ENCODE measurements at regions not wholly inside any gene's neighbourhood (a gene's known extent, or its start where the extent isn't known, plus 50 kb on each side); places are given as distances from the start of the nearest gene placed in this dataset.

- no peaks in the 10 kb centered on the region for H3K36me3 ChIP-seq (ENCODE audit: control insufficient read depth in 1 of 2, insufficient read depth in 2 of 2, low read length in 2 of 2)
- H3K4me3 ChIP-seq (ENCODE audit: low read depth in 1 of 2, low read length in 2 of 2): no peak overlapping the region
- H3K9ac ChIP-seq (ENCODE audit: low read depth in 1 of 2, low read length in 2 of 2): no peak overlapping the region
- no peak overlapping the region for H3K27ac ChIP-seq (ENCODE audit: low read depth, low read length)
- peaks cover 0 to 3% of the 10 kb centered on the region in 2 donors for H3K9me3 ChIP-seq (ENCODE audit: control insufficient read depth in 1 of 2, low read length in 2 of 2)
- H3K27me3 ChIP-seq (ENCODE audit: control insufficient read depth in 1 of 2, insufficient read depth in 2 of 2, low read length in 2 of 2): peaks cover 0 to 4% of the 10 kb centered on the region in 2 donors
- H3K4me1 ChIP-seq (ENCODE audit: control insufficient read depth in 1 of 2, insufficient read depth in 2 of 2, low read length in 2 of 2): no peaks in the 10 kb centered on the region
These were observed 199.9 kb downstream of the CD83 start for GRCh38 chr6:14317387-14317970.

- H3K27ac ChIP-seq (ENCODE audit: low read depth, low read length): no peak overlapping the region
These were observed 202.8 kb downstream of the CD83 start for GRCh38 chr6:14320332-14320731.

GRCh38 chr6:14321992-14322772, 204.6 kb downstream of the CD83 start:
- Histone ChIP-seq H3K4me1 (ENCODE audit: control insufficient read depth in 1 of 2, insufficient read depth in 2 of 2, low read length in 2 of 2) (no peaks in the 10 kb centered on the region), H3K36me3 (ENCODE audit: control insufficient read depth in 1 of 2, insufficient read depth in 2 of 2, low read length in 2 of 2) (no peaks in the 10 kb centered on the region), H3K27me3 (ENCODE audit: control insufficient read depth in 1 of 2, insufficient read depth in 2 of 2, low read length in 2 of 2) (peaks cover 0 to 4% of the 10 kb centered on the region in 2 donors), H3K27ac (ENCODE audit: low read depth, low read length) (no peak overlapping the region), H3K9ac (ENCODE audit: low read depth in 1 of 2, low read length in 2 of 2) (no peak overlapping the region), H3K9me3 (ENCODE audit: control insufficient read depth in 1 of 2, low read length in 2 of 2) (no peaks in the 10 kb centered on the region), H3K4me3 (ENCODE audit: low read depth in 1 of 2, low read length in 2 of 2) (no peak overlapping the region)

More at GRCh38 chr6:14320332-14320731, 202.8 kb downstream of the CD83 start:
- Histone ChIP-seq H3K27me3 (ENCODE audit: control insufficient read depth in 1 of 2, insufficient read depth in 2 of 2, low read length in 2 of 2) (peaks cover 0 to 4% of the 10 kb centered on the region in 2 donors), H3K4me1 (ENCODE audit: control insufficient read depth in 1 of 2, insufficient read depth in 2 of 2, low read length in 2 of 2) (no peaks in the 10 kb centered on the region), H3K9me3 (ENCODE audit: control insufficient read depth in 1 of 2, low read length in 2 of 2) (no peaks in the 10 kb centered on the region), H3K36me3 (ENCODE audit: control insufficient read depth in 1 of 2, insufficient read depth in 2 of 2, low read length in 2 of 2) (no peaks in the 10 kb centered on the region), H3K4me3 (ENCODE audit: low read depth in 1 of 2, low read length in 2 of 2) (no peak overlapping the region), H3K9ac (ENCODE audit: low read depth in 1 of 2, low read length in 2 of 2) (no peak overlapping the region)

GRCh38 chr6:14322841-14323240, 205.3 kb downstream of the CD83 start:
- Histone ChIP-seq H3K27me3 (ENCODE audit: control insufficient read depth in 1 of 2, insufficient read depth in 2 of 2, low read length in 2 of 2) (peaks cover 0 to 4% of the 10 kb centered on the region in 2 donors), H3K9me3 (ENCODE audit: control insufficient read depth in 1 of 2, low read length in 2 of 2) (no peaks in the 10 kb centered on the region), H3K4me3 (ENCODE audit: low read depth in 1 of 2, low read length in 2 of 2) (no peak overlapping the region), H3K4me1 (ENCODE audit: control insufficient read depth in 1 of 2, insufficient read depth in 2 of 2, low read length in 2 of 2) (no peaks in the 10 kb centered on the region), H3K27ac (ENCODE audit: low read depth, low read length) (no peak overlapping the region), H3K36me3 (ENCODE audit: control insufficient read depth in 1 of 2, insufficient read depth in 2 of 2, low read length in 2 of 2) (no peaks in the 10 kb centered on the region), H3K9ac (ENCODE audit: low read depth in 1 of 2, low read length in 2 of 2) (no peak overlapping the region)

GRCh38 chr6:14326774-14327173, 209.2 kb downstream of the CD83 start:
- no peak overlapping the region for H3K9ac ChIP-seq (ENCODE audit: low read depth in 1 of 2, low read length in 2 of 2)
- H3K27me3 ChIP-seq (ENCODE audit: control insufficient read depth in 1 of 2, insufficient read depth in 2 of 2, low read length in 2 of 2): no peaks in the 10 kb centered on the region
- no peaks in the 10 kb centered on the region for H3K9me3 ChIP-seq (ENCODE audit: control insufficient read depth in 1 of 2, low read length in 2 of 2)
- no peak overlapping the region for H3K4me3 ChIP-seq (ENCODE audit: low read depth in 1 of 2, low read length in 2 of 2)
- no peaks in the 10 kb centered on the region for H3K36me3 ChIP-seq (ENCODE audit: control insufficient read depth in 1 of 2, insufficient read depth in 2 of 2, low read length in 2 of 2)
- no peak overlapping the region for H3K27ac ChIP-seq (ENCODE audit: low read depth, low read length)
- H3K4me1 ChIP-seq (ENCODE audit: control insufficient read depth in 1 of 2, insufficient read depth in 2 of 2, low read length in 2 of 2): no peaks in the 10 kb centered on the region

- Histone ChIP-seq H3K4me3 (ENCODE audit: low read depth in 1 of 2, low read length in 2 of 2) (no peak overlapping the region), H3K36me3 (ENCODE audit: control insufficient read depth in 1 of 2, insufficient read depth in 2 of 2, low read length in 2 of 2) (no peaks in the 10 kb centered on the region), H3K27me3 (ENCODE audit: control insufficient read depth in 1 of 2, insufficient read depth in 2 of 2, low read length in 2 of 2) (no peaks in the 10 kb centered on the region), H3K9me3 (ENCODE audit: control insufficient read depth in 1 of 2, low read length in 2 of 2) (no peaks in the 10 kb centered on the region), H3K27ac (ENCODE audit: low read depth, low read length) (no peak overlapping the region), H3K4me1 (ENCODE audit: control insufficient read depth in 1 of 2, insufficient read depth in 2 of 2, low read length in 2 of 2) (no peaks in the 10 kb centered on the region), H3K9ac (ENCODE audit: low read depth in 1 of 2, low read length in 2 of 2) (no peak overlapping the region)
These were observed 210.6 kb downstream of the CD83 start for GRCh38 chr6:14328163-14328562.

GRCh38 chr6:14333556-14334305, 216.2 kb downstream of the CD83 start:
- no peaks in the 10 kb centered on the region for H3K36me3 ChIP-seq (ENCODE audit: control insufficient read depth in 1 of 2, insufficient read depth in 2 of 2, low read length in 2 of 2)
- H3K4me3 ChIP-seq (ENCODE audit: low read depth in 1 of 2, low read length in 2 of 2): no peak overlapping the region
- H3K27me3 ChIP-seq (ENCODE audit: control insufficient read depth in 1 of 2, insufficient read depth in 2 of 2, low read length in 2 of 2): no peaks in the 10 kb centered on the region
- no peak overlapping the region for H3K27ac ChIP-seq (ENCODE audit: low read depth, low read length)
- H3K4me1 ChIP-seq (ENCODE audit: control insufficient read depth in 1 of 2, insufficient read depth in 2 of 2, low read length in 2 of 2): no peaks in the 10 kb centered on the region
- H3K9me3 ChIP-seq (ENCODE audit: control insufficient read depth in 1 of 2, low read length in 2 of 2): no peaks in the 10 kb centered on the region
- no peak overlapping the region for H3K9ac ChIP-seq (ENCODE audit: low read depth in 1 of 2, low read length in 2 of 2)

GRCh38 chr6:14335071-14335470, 217.5 kb downstream of the CD83 start:
- H3K27ac ChIP-seq (ENCODE audit: low read depth, low read length): no peak overlapping the region
- H3K9ac ChIP-seq (ENCODE audit: low read depth in 1 of 2, low read length in 2 of 2): no peak overlapping the region
- no peaks in the 10 kb centered on the region for H3K36me3 ChIP-seq (ENCODE audit: control insufficient read depth in 1 of 2, insufficient read depth in 2 of 2, low read length in 2 of 2)
- H3K27me3 ChIP-seq (ENCODE audit: control insufficient read depth in 1 of 2, insufficient read depth in 2 of 2, low read length in 2 of 2): no peaks in the 10 kb centered on the region
- no peak overlapping the region for H3K4me3 ChIP-seq (ENCODE audit: low read depth in 1 of 2, low read length in 2 of 2)
- H3K4me1 ChIP-seq (ENCODE audit: control insufficient read depth in 1 of 2, insufficient read depth in 2 of 2, low read length in 2 of 2): no peaks in the 10 kb centered on the region
- H3K9me3 ChIP-seq (ENCODE audit: control insufficient read depth in 1 of 2, low read length in 2 of 2): no peaks in the 10 kb centered on the region

- H3K9me3 ChIP-seq (ENCODE audit: control insufficient read depth in 1 of 2, low read length in 2 of 2): no peaks in the 10 kb centered on the region
- no peak overlapping the region for H3K27ac ChIP-seq (ENCODE audit: low read depth, low read length)
- H3K27me3 ChIP-seq (ENCODE audit: control insufficient read depth in 1 of 2, insufficient read depth in 2 of 2, low read length in 2 of 2): no peaks in the 10 kb centered on the region
- no peaks in the 10 kb centered on the region for H3K4me1 ChIP-seq (ENCODE audit: control insufficient read depth in 1 of 2, insufficient read depth in 2 of 2, low read length in 2 of 2)
- no peak overlapping the region for H3K9ac ChIP-seq (ENCODE audit: low read depth in 1 of 2, low read length in 2 of 2)
- H3K4me3 ChIP-seq (ENCODE audit: low read depth in 1 of 2, low read length in 2 of 2): no peak overlapping the region
- H3K36me3 ChIP-seq (ENCODE audit: control insufficient read depth in 1 of 2, insufficient read depth in 2 of 2, low read length in 2 of 2): no peaks in the 10 kb centered on the region
These were observed 219.6 kb downstream of the CD83 start for GRCh38 chr6:14337152-14337551.

GRCh38 chr6:14339172-14339571, 221.6 kb downstream of the CD83 start:
- H3K36me3 ChIP-seq (ENCODE audit: control insufficient read depth in 1 of 2, insufficient read depth in 2 of 2, low read length in 2 of 2): no peaks in the 10 kb centered on the region
- no peaks in the 10 kb centered on the region for H3K4me1 ChIP-seq (ENCODE audit: control insufficient read depth in 1 of 2, insufficient read depth in 2 of 2, low read length in 2 of 2)
- no peak overlapping the region for H3K27ac ChIP-seq (ENCODE audit: low read depth, low read length)
- H3K9ac ChIP-seq (ENCODE audit: low read depth in 1 of 2, low read length in 2 of 2): no peak overlapping the region
- no peak overlapping the region for H3K4me3 ChIP-seq (ENCODE audit: low read depth in 1 of 2, low read length in 2 of 2)
- H3K27me3 ChIP-seq (ENCODE audit: control insufficient read depth in 1 of 2, insufficient read depth in 2 of 2, low read length in 2 of 2): no peaks in the 10 kb centered on the region
- no peaks in the 10 kb centered on the region for H3K9me3 ChIP-seq (ENCODE audit: control insufficient read depth in 1 of 2, low read length in 2 of 2)
